Left renal cortex interstitium (tissue), 4 donors: ENCODE measurements at regions not wholly inside any gene's neighbourhood (a gene's known extent, or its start where the extent isn't known, plus 50 kb on each side); places are given as distances from the start of the nearest gene placed in this dataset.
A peak's percentile ranks its signal among the peaks of the same experiment; 100 is the strongest.

Experiments used
- DNase-seq, 4 donors: peaks; one replicate each; pipeline ENCODE4 v3.0.0-alpha.2; 2013; ENCODE audit warnings: low read depth in 4 of 4, low spot score in 2 of 4, missing footprints in 1 of 4

DNA sequence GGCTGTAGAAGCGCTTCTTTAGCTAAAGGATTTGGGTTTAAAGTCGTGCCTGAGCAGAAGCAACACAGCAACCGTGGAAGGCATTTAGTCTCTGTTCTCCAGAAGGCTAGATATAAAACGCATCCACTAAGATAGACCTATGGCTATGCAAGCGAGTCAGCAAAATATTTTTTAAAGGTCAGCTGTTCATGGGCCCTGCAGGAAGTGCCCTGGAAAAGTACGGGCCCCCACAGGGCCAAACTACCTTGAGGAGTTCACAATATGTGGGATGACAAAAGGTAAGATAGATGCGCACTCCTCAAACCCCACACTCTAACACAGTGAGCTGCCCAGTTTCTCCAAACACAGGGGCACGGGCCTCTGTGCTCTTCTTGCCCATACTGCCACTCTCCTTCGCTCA, 261.6 kb downstream of the VPS13C start:
- no peak for DNase-seq

DNA sequence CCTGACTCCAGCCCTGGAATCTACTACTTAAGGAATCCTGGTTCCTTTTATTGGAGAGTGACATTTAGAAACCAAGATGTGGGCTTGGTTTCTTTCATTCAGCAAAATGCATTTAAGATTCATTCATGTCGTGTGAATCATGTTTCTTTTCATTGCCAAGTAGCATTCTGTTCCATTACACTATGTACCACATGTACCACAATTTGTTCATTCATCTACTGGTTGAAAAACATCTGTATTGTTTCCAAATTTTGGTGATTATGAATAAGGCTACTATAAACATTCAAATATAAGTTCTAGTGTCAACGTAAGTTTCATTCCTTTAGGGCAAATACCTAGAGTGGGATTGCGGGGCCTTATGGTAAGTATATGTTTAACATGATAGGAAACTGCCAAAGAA, 264.2 kb downstream of the VPS13C start:
- DNase-seq, result no peak

DNA sequence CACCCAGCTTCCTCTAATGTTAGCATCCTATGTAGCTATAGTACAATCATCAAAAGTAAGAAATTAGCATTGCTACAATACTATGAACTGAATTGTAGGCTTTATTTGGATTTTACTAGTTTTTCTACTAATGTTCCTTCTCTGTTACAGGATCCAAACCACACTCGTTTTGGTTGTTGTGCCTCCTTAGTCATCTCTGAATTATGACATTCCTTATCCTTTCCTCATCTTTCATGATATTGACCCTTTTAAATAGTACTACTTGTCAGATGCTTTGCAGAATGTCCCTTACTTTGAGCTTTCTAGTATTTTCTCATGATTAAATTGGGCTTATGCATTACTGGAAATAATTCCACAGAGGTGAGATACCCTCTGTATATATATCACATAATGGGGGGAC, 265.4 kb downstream of the VPS13C start:
- DNase-seq, result no peak

DNA sequence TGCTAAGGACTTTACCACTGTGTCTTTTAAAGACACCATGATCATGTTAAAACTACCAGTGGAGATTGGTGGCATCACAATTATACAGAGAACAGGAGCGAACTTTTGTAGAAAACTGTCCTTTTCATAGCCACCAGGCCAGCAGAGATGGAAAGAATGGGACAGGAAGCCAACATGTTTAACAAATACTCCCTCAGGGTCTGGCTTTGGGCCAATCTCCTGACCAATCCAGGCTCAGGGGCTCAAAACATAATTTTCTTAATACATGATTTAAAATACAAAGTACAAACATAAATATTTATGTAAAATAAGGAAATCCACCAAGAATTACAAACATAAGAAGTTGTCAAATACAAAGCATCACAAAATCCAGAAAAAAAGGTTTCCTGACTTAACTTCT, 266.0 kb downstream of the VPS13C start:
- no peak for DNase-seq

DNA sequence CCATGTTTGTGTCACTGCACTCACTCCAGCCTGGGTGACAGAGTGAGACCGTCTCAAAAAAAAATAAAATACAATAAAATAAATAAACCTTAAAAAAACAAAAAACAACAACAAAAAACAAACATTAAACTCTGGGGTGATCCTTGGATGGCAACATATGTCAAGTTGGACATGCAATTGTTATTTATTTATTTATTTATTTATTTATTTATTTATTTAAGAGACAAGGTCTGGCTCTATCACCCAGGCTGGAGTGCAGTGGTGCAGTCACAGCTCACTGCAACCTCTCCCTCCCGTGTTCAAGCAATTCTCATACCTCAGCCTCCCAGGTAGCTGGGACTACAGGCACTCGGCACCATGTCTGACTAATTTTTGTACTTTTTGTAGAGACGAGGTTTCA, 275.5 kb downstream of the VPS13C start:
- DNase-seq, result no peak

DNA sequence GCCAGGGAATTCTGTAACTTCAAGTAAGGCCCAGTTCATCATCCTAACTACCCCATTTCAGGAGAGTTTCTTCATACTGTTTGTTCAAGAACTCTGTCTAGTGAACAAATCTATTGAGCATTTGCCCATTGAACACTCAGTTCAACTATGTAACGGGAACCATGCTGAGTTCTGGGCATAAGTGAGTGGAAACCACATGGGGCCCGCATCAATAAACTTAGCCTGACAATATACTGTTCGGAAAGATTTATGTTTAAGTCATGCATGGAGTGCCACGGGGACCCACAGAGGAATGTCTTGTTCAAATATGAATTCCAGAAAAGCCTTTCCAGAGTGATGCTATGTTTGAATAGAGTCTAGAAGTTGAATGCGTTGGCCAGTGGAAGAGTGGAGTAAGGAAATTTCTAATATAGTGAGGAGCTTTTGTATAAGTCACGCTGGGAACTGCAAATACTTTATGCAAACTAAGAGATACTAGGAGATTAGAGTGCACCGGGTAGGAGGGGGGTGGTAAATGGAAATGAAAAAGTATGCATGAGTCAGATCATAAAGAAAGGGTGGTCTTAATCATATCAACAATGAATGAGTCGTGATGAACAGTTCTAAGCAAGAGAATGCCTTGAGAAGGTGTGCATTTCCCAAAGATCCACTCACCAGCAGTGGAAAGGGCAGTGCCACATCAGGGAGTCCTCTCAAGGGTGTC, 279.8 kb downstream of the VPS13C start:
- DNase-seq, result no peak

DNA sequence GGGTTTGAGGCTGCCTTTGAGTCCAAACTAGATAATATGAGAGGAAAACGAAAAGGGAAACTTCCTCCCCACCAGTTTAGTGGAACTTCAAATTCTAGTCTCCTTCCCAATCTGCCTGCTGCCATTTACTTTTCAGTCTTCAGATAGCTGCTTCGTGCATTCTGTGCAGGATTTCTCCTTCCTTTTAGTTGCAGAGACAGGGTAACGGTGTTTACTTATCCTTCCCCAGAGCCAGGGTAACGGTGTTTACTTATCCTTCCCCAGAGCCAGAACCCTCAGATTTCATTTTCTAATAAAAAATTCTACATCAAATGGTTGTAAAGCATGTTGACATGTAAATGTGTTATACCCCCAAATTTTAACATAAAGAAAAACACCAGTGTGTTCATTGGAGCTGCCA, 282.6 kb downstream of the VPS13C start:
- no peak for DNase-seq

DNA sequence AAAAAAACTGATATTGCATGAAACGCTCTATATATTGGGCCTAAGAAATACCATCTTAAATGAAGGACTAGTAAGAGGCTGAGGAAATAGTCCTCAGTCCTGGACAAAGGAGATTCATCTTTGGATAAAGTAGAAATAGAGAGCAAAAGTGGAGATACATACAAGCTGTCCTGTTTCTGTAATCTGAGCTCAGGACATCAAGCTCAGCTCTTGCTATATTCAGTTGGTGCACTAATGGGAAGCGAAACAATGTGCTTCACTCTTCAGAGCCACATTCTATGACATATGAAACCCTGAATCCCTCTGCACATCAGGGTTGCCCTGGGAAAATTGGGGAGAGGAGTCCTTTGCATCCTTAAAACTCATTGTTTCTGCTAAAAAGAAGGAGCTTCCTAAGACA, 290.7 kb downstream of the VPS13C start:
- DNase-seq, result no peak

DNA sequence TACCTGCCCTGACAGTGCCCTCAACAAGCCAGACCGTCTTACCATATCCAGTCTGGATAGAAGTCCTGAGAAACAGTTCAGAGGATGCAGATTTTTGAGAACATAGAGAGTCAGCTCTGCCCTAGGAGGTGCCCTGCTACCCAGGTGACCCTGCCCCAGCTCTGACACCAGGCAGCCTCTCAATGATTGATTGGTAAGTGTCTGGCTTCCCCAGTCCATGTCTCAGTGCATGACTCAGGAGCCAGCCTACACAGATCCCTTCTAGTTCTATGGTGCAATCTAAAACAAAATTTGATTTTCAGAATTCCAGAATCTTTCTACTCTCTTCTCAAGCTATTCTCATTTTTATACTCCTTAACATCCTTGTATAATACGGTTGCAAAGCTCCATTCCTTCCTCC, 292.1 kb downstream of the VPS13C start:
- no peak for DNase-seq

DNA sequence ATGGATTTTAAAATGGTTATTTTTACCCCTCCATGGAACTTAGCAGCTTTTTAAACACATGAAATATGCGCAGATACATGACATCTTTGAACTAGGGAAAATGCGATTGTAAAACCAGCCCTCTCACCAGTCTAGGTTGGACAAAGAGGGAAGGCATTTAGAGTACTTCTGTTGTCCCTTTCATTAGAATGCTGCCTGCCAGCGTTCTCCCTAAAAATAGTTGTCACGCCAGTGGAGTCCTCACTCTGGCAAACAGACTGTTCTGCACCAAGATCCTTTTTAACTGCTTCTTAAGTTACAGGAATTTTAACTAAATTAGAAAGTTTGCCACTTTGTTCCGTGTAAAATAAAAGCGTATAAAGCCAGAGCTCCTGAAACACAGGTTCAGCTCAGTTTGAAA, 295.3 kb downstream of the VPS13C start:
- no peak for DNase-seq

DNA sequence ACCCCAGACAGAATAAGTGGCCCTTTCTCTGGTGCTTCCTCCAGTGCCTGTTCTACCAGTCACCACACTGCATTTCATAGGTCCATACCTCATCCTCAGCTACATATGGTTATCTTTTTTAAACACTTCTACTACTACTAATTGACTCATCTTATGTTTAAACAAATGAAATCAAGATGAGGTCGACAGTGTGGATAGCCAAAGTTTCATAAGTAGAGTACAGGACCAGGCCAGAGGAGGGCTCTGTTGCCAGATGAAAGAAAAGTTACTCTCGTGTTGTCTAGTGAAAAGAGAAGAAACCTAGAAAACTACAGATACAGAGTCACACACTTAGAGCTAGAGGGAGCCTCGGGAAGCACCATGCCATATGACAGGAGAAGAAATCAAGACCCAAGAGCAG, 296.1 kb downstream of the VPS13C start:
- no peak for DNase-seq

DNA sequence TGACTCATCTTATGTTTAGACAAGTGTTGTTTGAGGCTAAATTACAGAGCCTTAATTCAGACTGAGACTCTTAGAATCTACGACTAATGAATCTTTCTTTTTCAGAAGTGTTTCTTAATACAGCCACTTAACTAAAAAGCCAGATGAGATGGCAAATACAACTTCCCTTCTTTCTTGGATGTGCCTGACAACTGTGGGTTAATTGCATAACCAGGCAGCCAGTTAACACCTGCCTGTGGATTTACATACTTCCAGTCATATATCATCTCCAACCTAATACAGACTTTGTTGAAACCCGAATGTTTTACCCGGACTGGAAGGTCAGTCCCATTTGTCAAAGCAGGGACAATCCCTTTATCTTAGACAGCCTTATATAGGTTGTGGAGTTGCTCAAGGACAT, 297.6 kb downstream of the VPS13C start:
- no peak for DNase-seq

DNA sequence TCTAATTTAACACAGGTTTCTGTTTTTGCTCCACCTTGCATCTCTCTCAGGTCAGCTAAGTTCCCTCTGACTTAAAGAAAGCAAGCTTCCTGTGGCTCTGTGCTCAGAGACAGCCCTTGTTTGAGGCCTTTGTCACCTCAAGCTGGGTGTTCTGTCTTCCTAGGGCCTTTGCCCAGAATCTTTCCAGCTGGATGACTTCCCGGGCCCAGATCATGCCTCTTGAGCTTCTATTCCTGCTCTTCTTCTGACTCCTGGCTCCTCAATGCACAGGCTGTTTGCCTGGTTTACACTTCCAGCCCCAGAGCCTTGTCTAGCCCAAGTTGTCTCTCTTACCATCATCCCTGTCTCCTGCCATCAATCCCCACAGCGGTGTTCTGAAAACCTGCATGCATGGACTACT, 300.6 kb downstream of the VPS13C start:
- DNase-seq, result no peak

DNA sequence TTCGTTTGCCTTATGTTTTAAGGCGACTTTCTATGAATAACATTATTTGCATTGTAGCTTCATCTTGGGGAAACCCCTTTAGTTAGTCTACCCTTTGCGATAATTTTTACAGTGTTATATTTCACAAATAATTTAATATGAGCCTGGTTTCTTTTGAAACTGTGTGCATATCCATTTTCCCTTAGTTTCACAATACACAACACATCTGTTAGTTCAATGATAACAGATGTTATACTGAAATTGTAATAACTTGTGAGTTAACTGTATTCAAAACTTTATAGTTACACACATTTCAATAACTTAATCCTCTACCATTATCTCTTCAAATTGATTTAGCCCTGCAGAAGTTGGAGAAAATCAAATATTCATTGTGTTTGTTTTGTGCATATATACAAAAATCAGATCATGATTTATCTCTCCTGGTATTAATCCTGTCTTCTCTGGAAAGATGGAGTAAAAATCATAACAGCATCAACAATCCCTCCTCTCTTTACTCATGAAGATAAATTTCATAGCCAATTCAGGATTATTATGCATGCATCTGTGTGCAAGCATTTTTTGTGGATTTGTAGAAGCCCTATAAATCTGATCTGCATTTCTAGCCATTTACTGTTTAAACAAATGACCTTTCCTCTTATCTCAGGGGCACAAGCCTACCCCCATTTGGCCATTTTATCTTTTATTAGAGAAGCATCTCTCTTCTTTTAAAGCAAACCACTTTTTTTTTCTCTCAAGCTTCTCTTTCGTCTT, 304.0 kb downstream of the VPS13C start:
- DNase-seq, result no peak

DNA sequence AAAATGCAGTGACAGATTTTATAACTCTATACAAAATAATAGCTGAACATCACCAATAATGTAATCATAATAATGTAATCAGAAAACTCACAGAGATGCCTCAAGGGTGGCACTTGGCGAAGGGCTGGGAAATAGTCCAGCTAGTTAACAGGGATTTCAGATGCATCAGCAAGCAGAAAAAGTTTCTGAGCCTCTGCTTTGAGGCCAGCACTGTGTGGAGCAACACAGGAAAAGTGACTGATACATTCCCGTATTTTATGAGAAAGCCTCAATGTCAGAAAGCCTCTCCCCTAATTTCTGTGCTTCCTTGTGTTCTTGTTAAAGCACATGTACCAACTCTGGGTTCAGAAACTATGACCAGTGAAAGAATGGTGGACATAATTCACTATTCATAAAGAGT, 304.8 kb downstream of the VPS13C start:
- no peak for DNase-seq

DNA sequence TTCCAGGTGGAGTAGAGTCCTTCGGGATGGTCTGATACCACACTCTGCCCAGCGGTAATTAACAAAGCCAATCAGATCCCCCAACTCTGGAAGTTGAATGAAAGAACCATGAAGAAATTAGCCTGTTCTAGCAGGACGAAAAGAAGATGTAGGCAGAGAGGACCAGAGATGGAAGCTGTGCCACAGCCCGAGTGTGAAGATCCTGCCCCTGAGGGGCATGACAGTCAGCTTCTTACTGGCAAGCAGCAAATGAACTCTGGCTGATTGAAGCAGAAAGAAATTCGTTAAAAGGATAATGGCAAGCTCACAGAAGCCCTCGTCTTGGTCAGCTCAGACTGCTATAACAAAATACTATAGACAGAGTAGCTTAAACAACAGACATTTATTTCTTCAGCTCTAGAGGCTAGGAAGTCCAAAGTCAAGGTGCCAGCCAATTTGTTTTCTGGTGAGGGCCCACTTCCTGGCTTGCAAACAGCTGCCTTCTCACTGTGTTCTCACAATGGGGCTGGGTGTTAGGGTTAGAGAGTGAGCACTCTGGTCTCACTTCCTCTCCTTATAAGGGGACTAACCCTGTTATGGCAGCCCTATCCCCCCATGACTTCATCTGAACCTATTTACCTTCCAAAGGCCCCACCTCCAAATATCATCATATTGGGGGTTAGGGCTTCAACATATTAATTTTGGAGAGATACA, 307.1 kb downstream of the VPS13C start:
- no peak for DNase-seq

DNA sequence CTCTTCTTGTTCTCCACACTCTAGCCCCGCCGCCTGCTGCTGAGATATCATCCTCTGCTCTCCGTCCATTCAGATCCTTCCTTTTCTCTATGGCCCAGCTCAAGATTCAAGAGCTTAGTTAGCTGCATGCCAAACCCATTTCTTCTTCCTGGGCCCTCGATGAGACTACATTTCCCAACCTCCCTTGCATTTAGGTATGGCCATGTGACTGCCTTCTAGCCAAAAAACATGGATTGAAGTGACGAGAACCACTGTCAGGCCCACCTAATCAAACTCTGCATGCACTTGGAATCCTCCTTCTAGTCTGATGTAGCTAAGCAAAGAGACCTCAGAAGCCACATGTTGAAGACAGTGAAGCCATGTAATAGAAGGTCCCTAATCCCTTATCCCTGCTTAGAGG, 308.2 kb downstream of the VPS13C start:
- DNase-seq, result no peak

DNA sequence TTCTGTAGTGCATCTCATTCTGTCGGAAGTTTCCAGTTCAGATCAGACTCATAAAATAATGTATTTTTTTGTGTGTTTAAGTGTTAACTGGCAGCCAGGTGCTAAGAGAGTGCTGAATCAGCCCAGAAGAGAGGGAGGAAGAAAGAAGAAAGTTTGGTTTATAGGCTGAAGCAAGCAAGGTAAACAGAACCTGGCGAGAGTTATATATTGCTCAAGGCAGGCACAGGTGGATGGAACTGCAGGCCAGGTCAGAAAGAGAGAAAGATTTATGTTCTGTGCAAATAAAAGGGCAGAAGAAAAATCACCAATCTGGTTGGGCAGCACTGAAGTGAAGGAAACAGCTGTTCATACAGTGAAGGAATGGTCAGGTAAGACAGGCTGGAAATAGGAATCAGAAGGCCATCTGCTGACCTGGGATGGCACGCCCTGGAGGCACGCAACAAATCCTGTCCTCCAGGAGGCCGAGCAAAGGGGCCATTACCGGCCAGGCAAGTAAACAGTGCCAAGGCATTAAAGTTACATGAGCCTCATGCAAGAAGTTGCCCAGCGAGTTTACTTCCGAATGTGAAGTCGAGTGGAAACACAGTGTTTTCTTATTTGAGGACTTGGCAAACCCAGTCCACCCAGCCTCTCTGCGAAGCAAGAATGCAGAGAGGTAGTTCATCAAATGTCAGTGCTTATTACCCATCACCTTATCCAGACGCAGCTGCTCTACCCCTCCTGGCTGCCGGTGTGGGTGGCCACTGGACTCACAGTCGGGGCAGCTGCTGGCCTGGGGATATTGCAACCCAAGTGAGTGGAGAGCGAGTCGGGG, 309.8 kb downstream of the VPS13C start:
- DNase-seq, result peak in 1 of 4 donors; percentile 40

DNA sequence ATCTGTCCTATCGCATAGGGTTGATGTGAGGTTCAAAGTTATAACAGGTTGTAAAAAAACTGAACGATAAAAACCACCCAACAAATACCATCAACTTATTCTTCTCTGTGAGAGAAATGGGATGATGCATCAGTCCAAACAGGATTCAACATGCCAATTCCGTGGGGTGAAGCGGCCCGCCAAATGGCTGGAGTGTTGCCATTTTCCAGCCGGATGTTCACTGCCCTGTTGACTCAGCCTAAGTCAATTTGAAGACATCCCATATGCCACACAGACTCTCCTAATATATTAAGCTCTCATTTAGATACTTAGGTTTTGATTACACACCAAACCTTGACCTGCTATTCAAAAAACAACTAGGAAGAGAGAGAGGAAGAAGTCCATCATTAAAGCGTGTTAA, 311.1 kb downstream of the VPS13C start:
- DNase-seq, result no peak

DNA sequence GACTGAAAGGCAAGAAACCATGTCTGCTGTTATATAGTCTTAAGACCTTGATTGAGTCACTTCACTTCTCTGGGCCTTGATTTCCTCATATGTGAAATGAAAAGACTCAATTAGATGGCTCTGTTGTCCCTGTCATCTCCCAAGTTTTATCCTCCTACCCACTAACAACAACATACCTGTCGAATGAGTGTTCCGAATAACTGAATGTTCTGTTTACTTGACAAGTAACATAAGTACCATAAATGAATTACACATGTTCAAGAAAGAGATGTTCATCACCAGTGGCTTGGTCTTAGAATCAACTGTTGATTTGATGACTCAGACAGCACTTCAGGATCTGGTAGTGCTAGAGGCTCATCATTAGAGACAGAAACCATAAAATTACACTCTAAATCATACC, 311.7 kb downstream of the VPS13C start:
- DNase-seq, result no peak

DNA sequence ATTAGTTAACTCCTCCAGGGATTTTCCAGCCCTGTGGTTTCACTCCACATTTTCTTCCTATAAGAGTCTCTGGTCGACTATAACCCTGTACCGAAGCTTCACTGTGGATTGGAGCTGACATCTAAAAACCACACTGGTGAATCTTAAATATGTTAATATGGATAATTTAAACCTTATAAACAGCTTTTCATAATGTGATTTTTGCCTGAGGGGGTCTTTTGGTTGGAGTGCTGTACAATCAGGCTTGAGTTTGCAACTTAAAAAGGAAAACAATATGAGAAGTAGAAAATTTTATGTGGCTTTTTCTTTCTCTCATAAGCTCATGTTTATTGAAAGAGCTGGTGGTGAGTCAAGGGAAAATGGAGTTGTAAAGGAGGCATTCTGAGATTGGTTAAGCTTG, 313.7 kb downstream of the VPS13C start:
- DNase-seq, result no peak
